HepG2 (cell line): ENCODE measurements at regions not wholly inside any gene's neighbourhood (a gene's known extent, or its start where the extent isn't known, plus 50 kb on each side); places are given as distances from the start of the nearest gene placed in this dataset.
A peak's percentile ranks its signal among the peaks of the same experiment; 100 is the strongest.

Experiments used
- ATAC-seq: fragments of 200-7000 bp; cut with Tn5 transposase; 3 replicates; pipeline ENCODE4 v1.9.1; 2020; ENCODE audit warnings: mild to moderate bottlenecking, moderate library complexity
- BruUV-seq: library from RNA; stranded (reverse); fragments of 400-500 nt; replicated peaks from 2 replicates; lab custom pipeline; 2021; lab: Mats Ljungman, UMichigan
- CTCF ChIA-PET: fragments of 300-600 bp; formaldehyde crosslinking; extraction: SDS; loops from one replicate; lab custom pipeline; 2021; ENCODE audit warnings: low total read pairs, inconsistent platforms, low intra/inter-chr PET ratio; lab: Yijun Ruan, JAX
- POLR2A ChIA-PET: fragments of 350-600 bp; sonication (Branson Sonifier 250); formaldehyde crosslinking; loops from one replicate; lab custom pipeline; 2020; ENCODE audit warnings: antibody characterized with exemption, inconsistent platforms; lab: Yijun Ruan, JAX
- DNase-seq: peaks from one replicate; pipeline ENCODE4 v3.0.0-alpha.2; 2015; ENCODE audit warnings: low spot score
- FAIRE-seq: peaks from 3 replicates; lab custom pipeline; 2011; peaks lifted over from hg19 to GRCh38; lab: Jason Lieb, UNC
- H2AFZ ChIP-seq: one replicate; pipeline ENCODE4 v1.6.1; 2011; ENCODE audit warnings: low read length, inconsistent platforms
- H3K27ac ChIP-seq: fragments of 300-600 bp; 3 replicates; pipeline ENCODE4 v1.8.0; 2011; ENCODE audit warnings: mixed run types, mild to moderate bottlenecking, mixed read lengths, low read length, inconsistent platforms; ENCODE audit not compliant: insufficient read depth; ENCODE audit errors: extremely low read length
- H3K27me3 ChIP-seq, 2 experiments: fragments of 200-600 bp in 1 of 2; 2 replicates in 1 of 2; 3 replicates in 1 of 2; pipeline versions ENCODE4 v1.6.0 to v1.8.0; 2011; ENCODE audit warnings: low read length in 2 of 2, mild to moderate bottlenecking in 2 of 2, moderate library complexity in 2 of 2, inconsistent platforms in 1 of 2; ENCODE audit not compliant: insufficient read depth in 2 of 2, control insufficient read depth in 1 of 2
- H3K36me3 ChIP-seq, 2 experiments: fragments of 200-600 bp in 1 of 2; replicated peaks in 1 of 2; 2 replicates in 1 of 2; 3 replicates in 1 of 2; pipeline versions ENCODE4 v1.5.1 to v1.8.0; 2011; ENCODE audit warnings: low read length in 2 of 2, inconsistent platforms in 1 of 2; ENCODE audit not compliant: insufficient read depth in 2 of 2, control insufficient read depth in 1 of 2
- H3K4me1 ChIP-seq: 2 replicates; pipeline ENCODE4 v1.5.1; 2012; ENCODE audit warnings: low read length, inconsistent platforms; ENCODE audit not compliant: insufficient read depth
- H3K4me2 ChIP-seq: 2 replicates; pipeline ENCODE4 v1.6.0; 2011; ENCODE audit warnings: low read depth, low read length, inconsistent platforms
- H3K4me3 ChIP-seq, 3 experiments: fragments of 200-600 bp in 1 of 3; sonication (generic), shearing (Covaris generic) in 1 of 3; replicated peaks in 1 of 3; 2 replicates each; pipeline ENCODE4 v1.5.1; 2011 to 2016; ENCODE audit warnings: low read length in 3 of 3, inconsistent platforms in 2 of 3, low read depth in 2 of 3, mild to moderate bottlenecking in 2 of 3, control low read depth in 1 of 3, mixed read lengths in 1 of 3; ENCODE audit not compliant: insufficient read depth in 1 of 3
- H3K79me2 ChIP-seq: one replicate; pipeline ENCODE4 v1.6.1; 2011; ENCODE audit warnings: low read length, inconsistent platforms; ENCODE audit not compliant: insufficient read depth
- H3K9ac ChIP-seq: 2 replicates; pipeline ENCODE4 v1.6.0; 2011; ENCODE audit warnings: mild to moderate bottlenecking, low read depth, low read length, inconsistent platforms; ENCODE audit not compliant: insufficient read depth
- H3K9me3 ChIP-seq: 2 replicates; pipeline ENCODE4 v1.5.1; 2012; ENCODE audit warnings: mild to moderate bottlenecking, low read length
- H4K20me1 ChIP-seq: 2 replicates; pipeline ENCODE4 v1.6.0; 2011; ENCODE audit warnings: inconsistent platforms, mild to moderate bottlenecking, low read length, moderate library complexity; ENCODE audit not compliant: insufficient read depth
- CBFB ChIP-seq: sonication (generic); formaldehyde crosslinking; IDR thresholded peaks from 2 replicates; pipeline ENCODE4 v1.4.0; 2020; ENCODE audit warnings: missing genetic modification reagents
- CREB1 ChIP-seq, 2 experiments: fragments of 450-650 bp in 1 of 2; IDR thresholded peaks; 2 replicates each; pipeline ENCODE4 v1.6.1; 2016 to 2017; ENCODE audit warnings: control low read depth in 1 of 2, mild to moderate bottlenecking in 1 of 2, missing compliant biosample characterization in 1 of 2, missing genetic modification characterization in 1 of 2
- FIP1L1 ChIP-seq: fragments of 200-400 bp; formaldehyde crosslinking; IDR thresholded peaks from 2 replicates; pipeline ENCODE4 v1.6.1; 2018; ENCODE audit warnings: low read depth, mild to moderate bottlenecking, low read length, moderate library complexity, borderline replicate concordance; ENCODE audit not compliant: insufficient read depth
- GABPA ChIP-seq, 2 experiments: IDR thresholded peaks; 2 replicates each; pipeline ENCODE4 v1.6.1; 2011 to 2016; ENCODE audit warnings: low read depth in 2 of 2, low read length in 1 of 2, missing biosample characterization in 1 of 2, missing genetic modification characterization in 1 of 2
- GATAD2A ChIP-seq: IDR thresholded peaks from 2 replicates; pipeline ENCODE4 v1.6.1; 2016
- KAT7 ChIP-seq: IDR thresholded peaks from 2 replicates; pipeline ENCODE4 v1.6.1; 2018; ENCODE audit warnings: borderline replicate concordance, missing compliant biosample characterization
- NCOA2 ChIP-seq: sonication (generic); formaldehyde crosslinking; IDR thresholded peaks from 2 replicates; pipeline ENCODE4 v1.8.0; 2022; ENCODE audit warnings: inconsistent platforms
- NFE2L2 ChIP-seq: fragments of 150-350 bp; IDR thresholded peaks from 2 replicates; pipeline ENCODE4 v1.6.1; 2014; ENCODE audit warnings: low read length
- SETDB1 ChIP-seq: sonication (generic); formaldehyde crosslinking; IDR thresholded peaks from 2 replicates; pipeline ENCODE4 v1.5.1; 2020; ENCODE audit warnings: missing genetic modification reagents, mild to moderate bottlenecking, borderline replicate concordance
- TOE1 ChIP-seq: sonication (generic); formaldehyde crosslinking; IDR thresholded peaks from 2 replicates; pipeline ENCODE4 v1.4.0; 2020; ENCODE audit warnings: mild to moderate bottlenecking, missing genetic modification reagents
- TP53 ChIP-seq: sonication (generic); formaldehyde crosslinking; conservative IDR thresholded peaks from 2 replicates; pipeline ENCODE4 v1.4.0; 2020; ENCODE audit warnings: missing genetic modification reagents
- ZNF501 ChIP-seq: sonication (generic); formaldehyde crosslinking; IDR thresholded peaks from 2 replicates; pipeline ENCODE4 v1.5.1; 2020; ENCODE audit warnings: mild to moderate bottlenecking, moderate library complexity, missing genetic modification reagents
- ZNF577 ChIP-seq: sonication (generic); formaldehyde crosslinking; IDR thresholded peaks from 2 replicates; pipeline ENCODE4 v1.4.0; 2020; ENCODE audit warnings: mild to moderate bottlenecking, low read depth, missing genetic modification reagents, borderline replicate concordance
- ZNF629 ChIP-seq: sonication (generic); formaldehyde crosslinking; conservative IDR thresholded peaks from 2 replicates; pipeline ENCODE4 v1.5.0; 2020; ENCODE audit warnings: missing genetic modification reagents
- WGBS: methylation state at CpG from one replicate; pipeline ENCODE4 v1.1.6; 2017; ENCODE audit warnings: low lambda C conversion rate; 5-methylcytosine and 5-hydroxymethylcytosine counted together
- in situ Hi-C: cut with HindIII; loops from 2 replicates; pipeline ENCODE4 v1.10.0; 2017; ENCODE audit warnings: low pct_unique_long_range_greater_than_20kb; ENCODE audit not compliant: extremely low pct_ligation_motif_present
- intact Hi-C: fragments of 100-400 bp; cut with micrococcal nuclease; formaldehyde crosslinking; loops from one replicate; pipeline ENCODE4 v1.10.0; 2022; ENCODE audit not compliant: unreplicated experiment
- TF ChIP-seq, protein P1 (sequence below), 2 experiments: sonication (generic) in 1 of 2; formaldehyde crosslinking in 1 of 2; IDR thresholded peaks; 2 replicates each; pipeline versions ENCODE4 v1.6.1 to v1.9.0; 2014 to 2022; ENCODE audit warnings: antibody characterized with exemption in 1 of 2, borderline replicate concordance in 1 of 2, inconsistent platforms in 1 of 2, low read depth in 1 of 2, missing genetic modification reagents in 1 of 2

DNA sequence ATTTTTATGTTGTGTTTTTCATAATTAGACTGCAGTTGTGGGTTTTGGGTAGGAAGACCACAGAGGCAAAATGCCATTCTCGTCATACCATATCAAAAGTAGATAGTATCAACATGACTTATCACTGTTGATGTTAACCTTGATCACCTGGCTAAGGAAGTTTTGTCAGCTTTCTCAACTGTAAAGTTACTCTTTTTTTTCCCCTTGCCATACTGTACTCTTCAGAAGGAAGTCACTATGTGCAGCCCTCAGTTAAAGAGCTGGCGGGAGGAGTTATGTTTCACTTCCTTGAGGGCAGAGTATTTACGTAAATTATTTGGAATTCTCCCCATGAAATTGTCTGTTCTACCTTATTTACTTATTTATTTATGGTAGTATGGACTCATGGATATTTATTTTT, 78.7 kb downstream of the PRORP start:
- no peak overlapping the region for H3K9ac ChIP-seq
- POLR2A ChIA-PET, result no interaction called here

DNA sequence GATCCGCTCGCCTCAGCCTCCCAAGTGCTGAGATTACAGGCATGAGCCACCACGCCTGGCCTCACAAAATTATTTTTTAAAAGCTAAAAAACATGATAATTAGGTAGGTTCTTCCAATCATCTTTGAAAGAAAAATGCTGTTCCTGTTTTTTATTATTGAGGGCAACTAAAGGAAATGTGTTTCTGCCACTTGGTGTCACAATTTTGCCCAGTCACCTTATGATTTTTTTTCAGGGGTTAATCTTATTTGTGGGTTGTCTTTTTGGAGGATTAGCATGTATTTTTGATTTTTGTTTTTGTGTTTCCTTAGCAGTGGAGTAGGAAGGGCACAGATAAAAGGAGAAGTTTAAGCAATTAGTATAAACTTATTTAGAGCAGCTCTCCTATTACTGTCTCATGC, 79.8 kb downstream of the PRORP start:
- FAIRE-seq (no peak), ATAC-seq (no peak), DNase-seq (no peak)
- TF ChIP-seq GATAD2A, result no peak
- TF ChIP-seq ZNF629, result no peak
- no peak for TF ChIP-seq FIP1L1
- 0 out of 2 replicates have a peak, but pooled peaks have one; percentile 8 for TF ChIP-seq ZNF501 (CRISPR knock-in tag)
- TF ChIP-seq, protein P1, sequence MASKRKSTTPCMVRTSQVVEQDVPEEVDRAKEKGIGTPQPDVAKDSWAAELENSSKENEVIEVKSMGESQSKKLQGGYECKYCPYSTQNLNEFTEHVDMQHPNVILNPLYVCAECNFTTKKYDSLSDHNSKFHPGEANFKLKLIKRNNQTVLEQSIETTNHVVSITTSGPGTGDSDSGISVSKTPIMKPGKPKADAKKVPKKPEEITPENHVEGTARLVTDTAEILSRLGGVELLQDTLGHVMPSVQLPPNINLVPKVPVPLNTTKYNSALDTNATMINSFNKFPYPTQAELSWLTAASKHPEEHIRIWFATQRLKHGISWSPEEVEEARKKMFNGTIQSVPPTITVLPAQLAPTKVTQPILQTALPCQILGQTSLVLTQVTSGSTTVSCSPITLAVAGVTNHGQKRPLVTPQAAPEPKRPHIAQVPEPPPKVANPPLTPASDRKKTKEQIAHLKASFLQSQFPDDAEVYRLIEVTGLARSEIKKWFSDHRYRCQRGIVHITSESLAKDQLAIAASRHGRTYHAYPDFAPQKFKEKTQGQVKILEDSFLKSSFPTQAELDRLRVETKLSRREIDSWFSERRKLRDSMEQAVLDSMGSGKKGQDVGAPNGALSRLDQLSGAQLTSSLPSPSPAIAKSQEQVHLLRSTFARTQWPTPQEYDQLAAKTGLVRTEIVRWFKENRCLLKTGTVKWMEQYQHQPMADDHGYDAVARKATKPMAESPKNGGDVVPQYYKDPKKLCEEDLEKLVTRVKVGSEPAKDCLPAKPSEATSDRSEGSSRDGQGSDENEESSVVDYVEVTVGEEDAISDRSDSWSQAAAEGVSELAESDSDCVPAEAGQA (IDR thresholded peaks at IDR 0.05; ENCODE audit: low read depth), result no peak
- TF ChIP-seq, protein P1 (CRISPR knock-in tag; IDR thresholded peaks at IDR 0.05; ENCODE audit: borderline replicate concordance), result no peak
- no peak for TF ChIP-seq CREB1 (IDR thresholded peaks at IDR 0.05)
- no peak for TF ChIP-seq CREB1 (CRISPR knock-in tag; IDR thresholded peaks at IDR 0.05)
- TF ChIP-seq CBFB (CRISPR knock-in tag), result no peak
- peak; percentile 41; the same call in 1 of the 2 replicates for TF ChIP-seq NFE2L2
- TF ChIP-seq NCOA2 (CRISPR knock-in tag), result no peak
- TF ChIP-seq TP53 (CRISPR knock-in tag), result no peak
- no TSS peak for BruUV-seq
- in situ Hi-C loops, result no loop called here
- Histone ChIP-seq H2AFZ (no peak overlapping the region), H4K20me1 (no peaks in the 10 kb centered on the region), H3K36me3 (no peaks in the 10 kb centered on the region), H3K27me3 (no peaks in the 10 kb centered on the region), H3K4me3 (no peak overlapping the region), H3K27ac (no peak overlapping the region), H3K79me2 (no peaks in the 10 kb centered on the region), H3K4me2 (no peak overlapping the region), H3K9ac (no peak overlapping the region), H3K4me1 (peaks cover 18% of the 10 kb centered on the region), H3K9me3 (no peaks in the 10 kb centered on the region)
- intact Hi-C loops, result no loop called here
- ChIA-PET CTCF (no interaction called here), POLR2A (interaction anchor here (1.3 kb wide), 1 partner anchor 10 kb away, joined by 3 read pairs; no protein-coding TSS in a partner anchor)
- over 99% methylated on average over 3 of the region's 3 CpGs for WGBS

More for the DNA sequence above, 78.7 kb downstream of the PRORP start:
- no peak for DNase-seq
- in situ Hi-C loops (no loop called here), intact Hi-C loops (no loop called here)
- no peak for TF ChIP-seq GABPA (IDR thresholded peaks at IDR 0.05; ENCODE audit: low read depth, low read length)
- TF ChIP-seq GABPA (CRISPR knock-in tag; IDR thresholded peaks at IDR 0.05; ENCODE audit: low read depth), result no peak
- no peak for TF ChIP-seq SETDB1
- no peak for TF ChIP-seq ZNF577
- TF ChIP-seq KAT7, result no peak
- no peak for TF ChIP-seq TOE1 (CRISPR knock-in tag)
- no peak for FAIRE-seq
- no TSS peak for BruUV-seq
- CTCF ChIA-PET, result no interaction called here
- Histone ChIP-seq H3K9me3 (no peaks in the 10 kb centered on the region), H3K27ac (no peak overlapping the region), H3K4me1 (peaks cover 18% of the 10 kb centered on the region), H3K4me2 (no peak overlapping the region), H3K79me2 (no peaks in the 10 kb centered on the region), H2AFZ (no peak overlapping the region), H4K20me1 (no peaks in the 10 kb centered on the region), H3K27me3 (no peaks in the 10 kb centered on the region), H3K4me3 (no peak overlapping the region), H3K36me3 (no peaks in the 10 kb centered on the region)
- WGBS, result 97% methylated on average over 3 of the region's 3 CpGs
- ATAC-seq, result no peak
